ENCODE measurements at regions not wholly inside any gene's neighbourhood (a gene's known extent, or its start where the extent isn't known, plus 50 kb on each side); places are given as distances from the start of the nearest gene placed in this dataset.

DNA sequence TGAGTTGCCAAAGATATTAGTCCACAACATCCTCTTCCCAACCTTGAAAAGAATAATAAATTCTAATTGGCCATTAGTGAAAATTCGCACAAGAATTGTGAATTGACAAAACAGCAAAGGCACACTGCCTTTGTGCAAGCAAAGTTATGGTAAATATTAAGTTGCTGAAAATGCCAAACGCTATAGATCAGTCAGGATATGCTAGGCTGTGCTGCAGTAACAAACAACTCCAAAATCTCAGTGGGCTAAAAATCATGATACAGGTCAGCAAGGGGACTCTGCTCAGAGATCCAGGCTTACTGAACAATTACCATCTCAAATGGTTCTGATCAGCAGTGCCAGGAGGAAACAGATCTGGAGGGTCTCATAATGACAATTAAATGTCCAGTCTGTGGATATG is 238.0 kb upstream of the IGF1R start:
- FAIRE-seq (no peak), DNase-seq (ENCODE audit: low read depth in 1 of 2, low spot score in 1 of 2) (no peak), ATAC-seq (no peak)
- no peak overlapping the region for H3K4me2 ChIP-seq
- peaks cover 6% of the 10 kb centered on the region; the same call in 1 of the 3 replicates for H3K4me1 ChIP-seq
- CTCF ChIA-PET = interaction anchor here (1.2 to 3.6 kb wide), 4 partner anchors 11 to 99 kb away, joined by 3 to 28 read pairs (median 8); no protein-coding TSS in a partner anchor
- 6% methylated on average over 2 of the region's 2 CpGs for WGBS (ENCODE audit: missing lambda C conversion rate)
- no peak overlapping the region for H3K4me3 ChIP-seq
- TF ChIP-seq, protein P1, sequence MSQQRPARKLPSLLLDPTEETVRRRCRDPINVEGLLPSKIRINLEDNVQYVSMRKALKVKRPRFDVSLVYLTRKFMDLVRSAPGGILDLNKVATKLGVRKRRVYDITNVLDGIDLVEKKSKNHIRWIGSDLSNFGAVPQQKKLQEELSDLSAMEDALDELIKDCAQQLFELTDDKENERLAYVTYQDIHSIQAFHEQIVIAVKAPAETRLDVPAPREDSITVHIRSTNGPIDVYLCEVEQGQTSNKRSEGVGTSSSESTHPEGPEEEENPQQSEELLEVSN (IDR thresholded peaks at IDR 0.05; ENCODE audit: borderline replicate concordance, low read depth) = no peak
- no peak for TF ChIP-seq ZSCAN20 (CRISPR knock-in tag; IDR thresholded peaks at IDR 0.05)
- no peak for TF ChIP-seq RNF2 (IDR thresholded peaks at IDR 0.05; ENCODE audit: borderline replicate concordance, low read depth)
- TF ChIP-seq ZC3H11A (IDR thresholded peaks at IDR 0.05) = no peak
- no peak for TF ChIP-seq NPAS2 (CRISPR knock-in tag; IDR thresholded peaks at IDR 0.05; ENCODE audit: borderline replicate concordance)
- peaks cover 19% of the 10 kb centered on the region for H3K9me3 ChIP-seq
- no peak overlapping the region for H3K27ac ChIP-seq
- POLR2A ChIA-PET = no interaction called here

DNA sequence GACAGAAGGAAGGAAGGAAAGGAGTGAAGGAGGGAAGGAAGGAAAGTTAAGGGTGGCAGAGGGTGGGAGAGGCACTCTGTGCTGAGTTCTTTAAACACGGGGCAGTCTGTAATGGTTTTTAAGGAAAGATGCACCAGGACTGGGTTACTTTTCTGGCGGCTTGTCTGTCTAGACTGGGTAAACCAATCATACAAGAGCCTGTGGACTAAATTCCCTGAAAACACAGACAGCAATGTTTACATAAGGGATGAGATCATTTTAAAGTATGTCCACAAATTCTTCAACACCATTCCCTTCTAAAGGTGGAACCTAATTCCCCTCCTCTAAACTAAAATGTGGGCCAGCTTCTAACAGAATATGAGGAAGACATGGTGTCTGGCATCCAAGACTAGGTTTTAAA is 235.5 kb upstream of the IGF1R start:
- ATAC-seq = peak; percentile 20 to 57; a peak in 2 of 6 replicates
- Histone ChIP-seq H3K9me3 (peaks cover 16% of the 10 kb centered on the region), H3K4me1 (peaks cover 6% of the 10 kb centered on the region; the same call in 1 of the 3 replicates), H3K27ac (no peak overlapping the region), H3K4me2 (no peak overlapping the region; the same call in 2 of the 3 replicates), H3K4me3 (no peak overlapping the region)
- whole genome bisulfite sequencing (ENCODE audit: missing lambda C conversion rate) = 3% methylated on average over 2 of the region's 2 CpGs
- FAIRE-seq = no peak
- POLR2A ChIA-PET = no interaction called here
- no peak for TF ChIP-seq NR3C1 (IDR thresholded peaks at IDR 0.05)
- no peak for TF ChIP-seq HEYL (CRISPR knock-in tag; IDR thresholded peaks at IDR 0.05)
- no peak for TF ChIP-seq CBX8 (IDR thresholded peaks at IDR 0.05)
- no peak for TF ChIP-seq NPAS2 (CRISPR knock-in tag; IDR thresholded peaks at IDR 0.05; ENCODE audit: borderline replicate concordance)
- TF ChIP-seq MYC (IDR thresholded peaks at IDR 0.05; ENCODE audit: borderline replicate concordance, low read length) = no peak
- TF ChIP-seq RARB (CRISPR knock-in tag; IDR thresholded peaks at IDR 0.05) = no peak
- no peak for TF ChIP-seq RCOR1 (IDR thresholded peaks at IDR 0.05; ENCODE audit: low read depth, low read length)
- TF ChIP-seq JUN (IDR thresholded peaks at IDR 0.05) = no peak
- no peak for TF ChIP-seq MAFK (IDR thresholded peaks at IDR 0.05; ENCODE audit: partially characterized antibody)
- TF ChIP-seq, protein P2, sequence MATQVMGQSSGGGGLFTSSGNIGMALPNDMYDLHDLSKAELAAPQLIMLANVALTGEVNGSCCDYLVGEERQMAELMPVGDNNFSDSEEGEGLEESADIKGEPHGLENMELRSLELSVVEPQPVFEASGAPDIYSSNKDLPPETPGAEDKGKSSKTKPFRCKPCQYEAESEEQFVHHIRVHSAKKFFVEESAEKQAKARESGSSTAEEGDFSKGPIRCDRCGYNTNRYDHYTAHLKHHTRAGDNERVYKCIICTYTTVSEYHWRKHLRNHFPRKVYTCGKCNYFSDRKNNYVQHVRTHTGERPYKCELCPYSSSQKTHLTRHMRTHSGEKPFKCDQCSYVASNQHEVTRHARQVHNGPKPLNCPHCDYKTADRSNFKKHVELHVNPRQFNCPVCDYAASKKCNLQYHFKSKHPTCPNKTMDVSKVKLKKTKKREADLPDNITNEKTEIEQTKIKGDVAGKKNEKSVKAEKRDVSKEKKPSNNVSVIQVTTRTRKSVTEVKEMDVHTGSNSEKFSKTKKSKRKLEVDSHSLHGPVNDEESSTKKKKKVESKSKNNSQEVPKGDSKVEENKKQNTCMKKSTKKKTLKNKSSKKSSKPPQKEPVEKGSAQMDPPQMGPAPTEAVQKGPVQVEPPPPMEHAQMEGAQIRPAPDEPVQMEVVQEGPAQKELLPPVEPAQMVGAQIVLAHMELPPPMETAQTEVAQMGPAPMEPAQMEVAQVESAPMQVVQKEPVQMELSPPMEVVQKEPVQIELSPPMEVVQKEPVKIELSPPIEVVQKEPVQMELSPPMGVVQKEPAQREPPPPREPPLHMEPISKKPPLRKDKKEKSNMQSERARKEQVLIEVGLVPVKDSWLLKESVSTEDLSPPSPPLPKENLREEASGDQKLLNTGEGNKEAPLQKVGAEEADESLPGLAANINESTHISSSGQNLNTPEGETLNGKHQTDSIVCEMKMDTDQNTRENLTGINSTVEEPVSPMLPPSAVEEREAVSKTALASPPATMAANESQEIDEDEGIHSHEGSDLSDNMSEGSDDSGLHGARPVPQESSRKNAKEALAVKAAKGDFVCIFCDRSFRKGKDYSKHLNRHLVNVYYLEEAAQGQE (IDR thresholded peaks at IDR 0.05) = no peak
- TF ChIP-seq, protein P3, sequence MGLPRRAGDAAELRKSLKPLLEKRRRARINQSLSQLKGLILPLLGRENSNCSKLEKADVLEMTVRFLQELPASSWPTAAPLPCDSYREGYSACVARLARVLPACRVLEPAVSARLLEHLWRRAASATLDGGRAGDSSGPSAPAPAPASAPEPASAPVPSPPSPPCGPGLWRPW (IDR thresholded peaks at IDR 0.05) = no peak
- no peak for TF ChIP-seq ZC3H11A (IDR thresholded peaks at IDR 0.05)
- TF ChIP-seq, protein P4, sequence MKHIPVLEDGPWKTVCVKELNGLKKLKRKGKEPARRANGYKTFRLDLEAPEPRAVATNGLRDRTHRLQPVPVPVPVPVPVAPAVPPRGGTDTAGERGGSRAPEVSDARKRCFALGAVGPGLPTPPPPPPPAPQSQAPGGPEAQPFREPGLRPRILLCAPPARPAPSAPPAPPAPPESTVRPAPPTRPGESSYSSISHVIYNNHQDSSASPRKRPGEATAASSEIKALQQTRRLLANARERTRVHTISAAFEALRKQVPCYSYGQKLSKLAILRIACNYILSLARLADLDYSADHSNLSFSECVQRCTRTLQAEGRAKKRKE (CRISPR knock-in tag; IDR thresholded peaks at IDR 0.05; ENCODE audit: low read depth) = no peak
- TF ChIP-seq, protein P5, sequence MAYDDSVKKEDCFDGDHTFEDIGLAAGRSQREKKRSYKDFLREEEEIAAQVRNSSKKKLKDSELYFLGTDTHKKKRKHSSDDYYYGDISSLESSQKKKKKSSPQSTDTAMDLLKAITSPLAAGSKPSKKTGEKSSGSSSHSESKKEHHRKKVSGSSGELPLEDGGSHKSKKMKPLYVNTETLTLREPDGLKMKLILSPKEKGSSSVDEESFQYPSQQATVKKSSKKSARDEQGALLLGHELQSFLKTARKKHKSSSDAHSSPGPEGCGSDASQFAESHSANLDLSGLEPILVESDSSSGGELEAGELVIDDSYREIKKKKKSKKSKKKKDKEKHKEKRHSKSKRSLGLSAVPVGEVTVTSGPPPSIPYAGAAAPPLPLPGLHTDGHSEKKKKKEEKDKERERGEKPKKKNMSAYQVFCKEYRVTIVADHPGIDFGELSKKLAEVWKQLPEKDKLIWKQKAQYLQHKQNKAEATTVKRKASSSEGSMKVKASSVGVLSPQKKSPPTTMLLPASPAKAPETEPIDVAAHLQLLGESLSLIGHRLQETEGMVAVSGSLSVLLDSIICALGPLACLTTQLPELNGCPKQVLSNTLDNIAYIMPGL (CRISPR knock-in tag; IDR thresholded peaks at IDR 0.05; ENCODE audit: borderline replicate concordance) = no peak
- no peak for TF ChIP-seq MAZ (IDR thresholded peaks at IDR 0.05; ENCODE audit: borderline replicate concordance, low read depth, low read length)
- no peak for TF ChIP-seq FOSL2 (IDR thresholded peaks at IDR 0.05)
- no peak for TF ChIP-seq FOSL2 (CRISPR knock-in tag; IDR thresholded peaks at IDR 0.05)
- CTCF ChIA-PET = interaction anchor here (3.6 to 17.5 kb wide), 3 partner anchors 8 to 101 kb away, joined by 28 to 185 read pairs (median 82); no protein-coding TSS in a partner anchor
- DNase-seq (ENCODE audit: low read depth in 1 of 2, low spot score in 1 of 2) = peak in 1 of 2 experiments; percentile 40

Data from A549 (cell line).